ENCODE measurements at regions not wholly inside any gene's neighbourhood (a gene's known extent, or its start where the extent isn't known, plus 50 kb on each side); places are given as distances from the start of the nearest gene placed in this dataset.
"Not testable (repeated sequence)": the region's sequence is repeated elsewhere in the genome, so short reads cannot be mapped to it uniquely, and the experiment has no call there.

DNA sequence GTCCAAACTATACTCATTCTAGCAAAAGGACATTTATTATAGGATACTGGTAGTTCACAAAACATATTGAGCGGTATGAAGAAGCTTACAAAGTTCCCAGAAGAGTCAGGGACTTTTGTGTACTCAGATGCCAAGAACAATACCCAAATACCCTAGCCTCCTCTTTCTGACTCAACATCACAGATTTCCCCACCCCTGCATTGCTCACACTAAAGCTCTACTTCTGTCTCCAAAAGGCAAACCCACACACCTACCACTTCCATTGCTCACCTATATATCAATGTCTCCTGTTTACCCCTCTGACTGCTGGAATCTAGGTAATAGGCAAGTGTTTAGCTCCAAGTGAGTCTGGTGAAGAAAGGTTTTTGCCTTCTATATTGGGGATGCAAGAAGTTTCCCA lies 100.7 kb upstream of the HCCS start:
- H3K79me2 ChIP-seq (ENCODE audit: low read depth) = no peaks in the 10 kb centered on the region
- no peak overlapping the region for H3K27ac ChIP-seq
- no peaks in the 10 kb centered on the region for H3K36me3 ChIP-seq
- DNase-seq (ENCODE audit: low spot score) = no peak
- no peak overlapping the region for H3K4me3 Mint-ChIP-seq
- H3K27me3 ChIP-seq = no peaks in the 10 kb centered on the region
- H3F3A ChIP-seq (ENCODE audit: low read depth) = no peaks in the 10 kb centered on the region
- no peaks in the 10 kb centered on the region for H4K20me1 ChIP-seq (ENCODE audit: low read depth)
- H3K9me3 Mint-ChIP-seq = peaks cover 27% of the 10 kb centered on the region
- H3K9ac ChIP-seq = no peak overlapping the region
- TF ChIP-seq, protein P1, sequence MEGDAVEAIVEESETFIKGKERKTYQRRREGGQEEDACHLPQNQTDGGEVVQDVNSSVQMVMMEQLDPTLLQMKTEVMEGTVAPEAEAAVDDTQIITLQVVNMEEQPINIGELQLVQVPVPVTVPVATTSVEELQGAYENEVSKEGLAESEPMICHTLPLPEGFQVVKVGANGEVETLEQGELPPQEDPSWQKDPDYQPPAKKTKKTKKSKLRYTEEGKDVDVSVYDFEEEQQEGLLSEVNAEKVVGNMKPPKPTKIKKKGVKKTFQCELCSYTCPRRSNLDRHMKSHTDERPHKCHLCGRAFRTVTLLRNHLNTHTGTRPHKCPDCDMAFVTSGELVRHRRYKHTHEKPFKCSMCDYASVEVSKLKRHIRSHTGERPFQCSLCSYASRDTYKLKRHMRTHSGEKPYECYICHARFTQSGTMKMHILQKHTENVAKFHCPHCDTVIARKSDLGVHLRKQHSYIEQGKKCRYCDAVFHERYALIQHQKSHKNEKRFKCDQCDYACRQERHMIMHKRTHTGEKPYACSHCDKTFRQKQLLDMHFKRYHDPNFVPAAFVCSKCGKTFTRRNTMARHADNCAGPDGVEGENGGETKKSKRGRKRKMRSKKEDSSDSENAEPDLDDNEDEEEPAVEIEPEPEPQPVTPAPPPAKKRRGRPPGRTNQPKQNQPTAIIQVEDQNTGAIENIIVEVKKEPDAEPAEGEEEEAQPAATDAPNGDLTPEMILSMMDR (IDR thresholded peaks at IDR 0.05) = no peak
- TF ChIP-seq EZH2phosphoT487 (IDR thresholded peaks at IDR 0.05) (no peak), EZH2 (IDR thresholded peaks at IDR 0.05) (no peak)
- no peak overlapping the region for H2AFZ ChIP-seq (replicated peaks)
- no peak overlapping the region for H3K4me2 ChIP-seq
- no peak overlapping the region for H3K4me3 ChIP-seq
- H3K9me3 ChIP-seq (ENCODE audit: low read depth) = peaks cover 4% of the 10 kb centered on the region
- H3K36me3 Mint-ChIP-seq = peaks cover 7% of the 10 kb centered on the region
- no peaks in the 10 kb centered on the region for H3K27me3 Mint-ChIP-seq (ENCODE audit: insufficient read depth, low read depth)
- H3K4me1 ChIP-seq = no peaks in the 10 kb centered on the region
- no peak overlapping the region for H3K27ac Mint-ChIP-seq
- peaks cover 6% of the 10 kb centered on the region for H3K4me1 Mint-ChIP-seq

DNA sequence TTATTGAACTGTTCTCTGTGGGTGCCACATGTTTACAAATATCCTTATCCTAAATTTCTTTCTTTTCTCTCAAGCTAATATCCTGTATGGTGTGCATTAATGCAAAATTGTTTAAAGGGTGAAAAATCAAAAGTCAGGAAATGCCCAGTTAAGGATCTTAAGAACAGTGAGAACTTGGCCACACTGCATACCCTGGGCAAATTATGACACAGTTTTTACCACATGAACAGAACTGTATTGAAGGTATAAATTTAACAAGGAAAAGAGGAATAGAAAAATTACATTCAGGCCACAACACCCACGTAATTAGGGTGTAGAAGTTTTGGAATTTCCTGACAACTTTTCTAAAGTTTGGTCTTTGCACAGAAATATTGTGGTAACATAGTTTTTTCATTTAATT lies 94.4 kb upstream of the HCCS start:
- Histone ChIP-seq H3K4me1 (no peaks in the 10 kb centered on the region), H2AFZ (replicated peaks) (no peak overlapping the region), H3K27me3 (no peaks in the 10 kb centered on the region), H3K79me2 (ENCODE audit: low read depth) (no peaks in the 10 kb centered on the region), H3K4me3 (no peak overlapping the region), H4K20me1 (ENCODE audit: low read depth) (no peaks in the 10 kb centered on the region), H3K27ac (no peak overlapping the region), H3K36me3 (no peaks in the 10 kb centered on the region), H3K9ac (no peak overlapping the region), H3F3A (ENCODE audit: low read depth) (no peaks in the 10 kb centered on the region), H3K4me2 (no peak overlapping the region), H3K9me3 (ENCODE audit: low read depth) (no peaks in the 10 kb centered on the region)
- no peak overlapping the region for H3K4me3 Mint-ChIP-seq
- no peak for TF ChIP-seq EZH2phosphoT487 (IDR thresholded peaks at IDR 0.05)
- peaks cover 3% of the 10 kb centered on the region for H3K9me3 Mint-ChIP-seq
- no peaks in the 10 kb centered on the region for H3K36me3 Mint-ChIP-seq
- no peaks in the 10 kb centered on the region for H3K4me1 Mint-ChIP-seq
- H3K27ac Mint-ChIP-seq = no peak overlapping the region
- no peak for DNase-seq (ENCODE audit: low spot score)
- H3K27me3 Mint-ChIP-seq (ENCODE audit: insufficient read depth, low read depth) = no peaks in the 10 kb centered on the region

DNA sequence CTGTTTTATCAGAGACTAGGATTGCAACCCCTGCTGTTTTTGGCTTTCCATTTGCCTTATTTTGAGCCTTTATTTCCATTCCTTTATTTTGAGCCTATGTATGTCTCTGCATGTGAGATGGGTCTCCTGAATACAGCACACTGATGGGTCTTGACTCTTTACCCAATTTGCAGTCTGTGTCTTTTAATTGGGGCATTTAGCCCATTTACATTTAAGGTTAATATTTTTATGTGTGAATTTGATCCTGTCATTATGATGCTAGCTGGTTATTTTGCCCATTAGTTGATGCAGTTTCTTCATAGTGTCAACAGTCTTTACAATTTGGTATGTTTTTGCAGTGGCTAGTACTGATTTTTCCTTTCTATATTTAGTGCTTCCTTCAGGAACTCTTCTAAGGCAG lies 88.5 kb upstream of the HCCS start:
- not testable (repeated sequence) for H3K4me1 Mint-ChIP-seq
- H3K9me3 Mint-ChIP-seq = peaks cover 19% of the 10 kb centered on the region

DNA sequence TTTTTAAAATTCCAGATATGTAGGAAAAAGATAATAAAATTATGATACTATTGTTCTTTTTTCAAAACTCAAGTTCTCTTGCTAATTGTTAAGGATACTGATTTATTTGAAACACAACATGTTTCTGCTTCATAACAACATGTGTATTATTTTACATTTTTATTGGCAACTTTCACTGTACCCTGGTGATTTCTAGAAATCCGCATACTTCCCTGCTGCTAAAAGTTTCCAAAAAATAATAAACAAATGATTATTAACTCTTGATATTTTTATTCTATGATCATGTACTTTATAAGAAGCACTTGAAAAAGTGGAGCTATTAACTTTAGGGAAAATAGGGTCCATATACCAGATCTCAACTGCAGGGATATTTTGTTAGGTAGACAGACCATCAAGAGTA lies 71.2 kb upstream of the HCCS start:
- H3K27ac Mint-ChIP-seq = no peak overlapping the region
- H3K36me3 Mint-ChIP-seq = no peaks in the 10 kb centered on the region
- Histone ChIP-seq H3F3A (ENCODE audit: low read depth) (no peaks in the 10 kb centered on the region), H3K9me3 (ENCODE audit: low read depth) (no peaks in the 10 kb centered on the region), H3K4me2 (no peak overlapping the region), H3K4me3 (no peak overlapping the region), H3K9ac (no peak overlapping the region), H3K4me1 (no peaks in the 10 kb centered on the region), H3K27me3 (no peaks in the 10 kb centered on the region), H3K36me3 (no peaks in the 10 kb centered on the region), H2AFZ (replicated peaks) (no peak overlapping the region), H3K79me2 (ENCODE audit: low read depth) (no peaks in the 10 kb centered on the region), H3K27ac (no peak overlapping the region), H4K20me1 (ENCODE audit: low read depth) (no peaks in the 10 kb centered on the region)
- H3K27me3 Mint-ChIP-seq (ENCODE audit: insufficient read depth, low read depth) = no peaks in the 10 kb centered on the region
- H3K4me3 Mint-ChIP-seq = no peak overlapping the region
- no peaks in the 10 kb centered on the region for H3K4me1 Mint-ChIP-seq
- DNase-seq (ENCODE audit: low spot score) = no peak
- TF ChIP-seq, protein P1 (IDR thresholded peaks at IDR 0.05) = no peak
- TF ChIP-seq EZH2 (IDR thresholded peaks at IDR 0.05) = no peak
- TF ChIP-seq EZH2phosphoT487 (IDR thresholded peaks at IDR 0.05) = no peak
- peaks cover 5% of the 10 kb centered on the region for H3K9me3 Mint-ChIP-seq

More for the DNA sequence above, 88.5 kb upstream of the HCCS start:
- H3K4me3 ChIP-seq; H3K9me3 ChIP-seq (ENCODE audit: low read depth); H2AFZ ChIP-seq (replicated peaks); H3K4me3 Mint-ChIP-seq; H3F3A ChIP-seq (ENCODE audit: low read depth); H3K27me3 ChIP-seq; H3K4me1 ChIP-seq; H3K36me3 ChIP-seq; H3K9ac ChIP-seq; H4K20me1 ChIP-seq (ENCODE audit: low read depth); H3K79me2 ChIP-seq (ENCODE audit: low read depth); H3K36me3 Mint-ChIP-seq; H3K27ac Mint-ChIP-seq; H3K27me3 Mint-ChIP-seq (ENCODE audit: insufficient read depth, low read depth); H3K4me2 ChIP-seq; DNase-seq (ENCODE audit: low spot score); H3K27ac ChIP-seq: not testable (repeated sequence)

Measured in neural progenitor cell (in vitro differentiated cells).